K562 (cell line): ENCODE measurements at regions not wholly inside any gene's neighbourhood (a gene's known extent, or its start where the extent isn't known, plus 50 kb on each side); places are given as distances from the start of the nearest gene placed in this dataset.

Source experiments
- CBX5 ChIP-seq: IDR thresholded peaks from 2 replicates; pipeline ENCODE4 v1.6.1; 2014; ENCODE audit warnings: low read depth, borderline replicate concordance
- EGR1 ChIP-seq: fragments of 450-650 bp; conservative IDR thresholded peaks from 2 replicates; pipeline ENCODE4 v1.6.1; 2017; ENCODE audit warnings: mild to moderate bottlenecking
- EZH2 ChIP-seq: IDR thresholded peaks from 2 replicates; pipeline ENCODE4 v1.6.1; 2012; ENCODE audit warnings: low read depth, mild to moderate bottlenecking, inconsistent platforms, low read length, borderline replicate concordance
- HOXB6 ChIP-seq: fragments of 250-450 bp; sonication (Bioruptor Pico); IDR thresholded peaks from 2 replicates; pipeline ENCODE4 v1.5.1; 2022; ENCODE audit warnings: mild to moderate bottlenecking, borderline replicate concordance
- LCOR ChIP-seq: sonication (generic); formaldehyde crosslinking; IDR thresholded peaks from 2 replicates; pipeline ENCODE4 v1.8.0; 2022; ENCODE audit warnings: mild to moderate bottlenecking, missing genetic modification reagents
- PHF20 ChIP-seq: fragments of 450-650 bp; IDR thresholded peaks from 2 replicates; pipeline ENCODE4 v1.6.1; 2018; ENCODE audit not compliant: partially characterized antibody
- POLR2AphosphoS5 ChIP-seq: IDR thresholded peaks from 2 replicates; pipeline ENCODE4 v1.6.1; 2011; ENCODE audit warnings: mild to moderate bottlenecking, low read depth, low read length, moderate library complexity; ENCODE audit not compliant: control insufficient read depth, insufficient read depth
- RBBP5 ChIP-seq: fragments of 200-600 bp; sonication (generic); IDR thresholded peaks from 2 replicates; pipeline ENCODE4 v1.6.1; 2012; ENCODE audit warnings: borderline replicate concordance, mild to moderate bottlenecking, low read length, control low read depth, inconsistent platforms; ENCODE audit not compliant: insufficient read depth, poor library complexity, severe bottlenecking
- SLC30A9 ChIP-seq: fragments of 250-450 bp; sonication (Bioruptor Pico); IDR thresholded peaks from 2 replicates; pipeline ENCODE4 v1.8.0; 2022; ENCODE audit warnings: mild to moderate bottlenecking, moderate library complexity
- SMAD4 ChIP-seq: fragments of 250-450 bp; sonication (Bioruptor Pico); conservative IDR thresholded peaks from 2 replicates; pipeline ENCODE4 v1.8.0; 2021; ENCODE audit warnings: inconsistent platforms, mild to moderate bottlenecking, moderate library complexity
- SMARCA5 ChIP-seq: fragments of 450-650 bp; IDR thresholded peaks from 2 replicates; pipeline ENCODE4 v1.6.1; 2016
- SRSF3 ChIP-seq: fragments of 200-400 bp; formaldehyde crosslinking; IDR thresholded peaks from 2 replicates; pipeline ENCODE4 v1.6.1; 2016; ENCODE audit warnings: mild to moderate bottlenecking, low read length, moderate library complexity; ENCODE audit not compliant: insufficient read depth
- TBP ChIP-seq: optimal IDR thresholded peaks from 2 replicates; pipeline ENCODE3; 2011; ENCODE audit warnings: low read depth, low read length, improper control_type of control experiment
- ZFP1 ChIP-seq: fragments of 450-650 bp; formaldehyde crosslinking; IDR thresholded peaks from 2 replicates; pipeline ENCODE4 v1.4.0; 2020; ENCODE audit warnings: mild to moderate bottlenecking, mixed read lengths
- ZNF197 ChIP-seq: fragments of 200-800 bp; sonication (Bioruptor generic); IDR thresholded peaks from 2 replicates; pipeline ENCODE4 v1.6.1; 2016; ENCODE audit warnings: low read depth, missing genetic modification characterization, missing compliant biosample characterization
- ZNF217 ChIP-seq: sonication (generic); formaldehyde crosslinking; IDR thresholded peaks from 2 replicates; pipeline ENCODE4 v1.8.0; 2022; ENCODE audit warnings: mild to moderate bottlenecking, missing genetic modification reagents
- ZNF311 ChIP-seq: fragments of 250-450 bp; sonication (Bioruptor Pico); IDR thresholded peaks from 2 replicates; pipeline ENCODE4 v1.4.0; 2020; ENCODE audit warnings: mild to moderate bottlenecking, moderate library complexity
- ZNF507 ChIP-seq: conservative IDR thresholded peaks from 2 replicates; pipeline ENCODE4 v1.6.1; 2017; ENCODE audit warnings: missing genetic modification characterization, missing compliant biosample characterization
- TF ChIP-seq, protein P1 (sequence below): fragments of 250-450 bp; sonication (Bioruptor Pico); IDR thresholded peaks from 2 replicates; pipeline ENCODE4 v1.8.0; 2021; ENCODE audit warnings: moderate library complexity, mild to moderate bottlenecking, inconsistent platforms
- TF ChIP-seq, protein P2 (sequence below): sonication (generic); formaldehyde crosslinking; IDR thresholded peaks from 2 replicates; pipeline ENCODE4 v1.8.1; 2022; ENCODE audit warnings: missing genetic modification reagents
- TF ChIP-seq, protein P3 (sequence below): fragments of 450-650 bp; formaldehyde crosslinking; IDR thresholded peaks from 2 replicates; pipeline ENCODE4 v1.4.0; 2022; ENCODE audit warnings: missing genetic modification characterization
- TF ChIP-seq, protein P4 (sequence below): fragments of 450-650 bp; IDR thresholded peaks from 2 replicates; pipeline ENCODE4 v1.6.1; 2018; ENCODE audit not compliant: partially characterized antibody

GRCh38 chr3:138890555-138891187 is 55.9 kb upstream of the PIK3CB start (continued):
- TF ChIP-seq, protein P1, sequence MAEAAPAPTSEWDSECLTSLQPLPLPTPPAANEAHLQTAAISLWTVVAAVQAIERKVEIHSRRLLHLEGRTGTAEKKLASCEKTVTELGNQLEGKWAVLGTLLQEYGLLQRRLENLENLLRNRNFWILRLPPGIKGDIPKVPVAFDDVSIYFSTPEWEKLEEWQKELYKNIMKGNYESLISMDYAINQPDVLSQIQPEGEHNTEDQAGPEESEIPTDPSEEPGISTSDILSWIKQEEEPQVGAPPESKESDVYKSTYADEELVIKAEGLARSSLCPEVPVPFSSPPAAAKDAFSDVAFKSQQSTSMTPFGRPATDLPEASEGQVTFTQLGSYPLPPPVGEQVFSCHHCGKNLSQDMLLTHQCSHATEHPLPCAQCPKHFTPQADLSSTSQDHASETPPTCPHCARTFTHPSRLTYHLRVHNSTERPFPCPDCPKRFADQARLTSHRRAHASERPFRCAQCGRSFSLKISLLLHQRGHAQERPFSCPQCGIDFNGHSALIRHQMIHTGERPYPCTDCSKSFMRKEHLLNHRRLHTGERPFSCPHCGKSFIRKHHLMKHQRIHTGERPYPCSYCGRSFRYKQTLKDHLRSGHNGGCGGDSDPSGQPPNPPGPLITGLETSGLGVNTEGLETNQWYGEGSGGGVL (CRISPR knock-in tag), result no peak
- TF ChIP-seq ZNF197 (CRISPR knock-in tag), result 0 out of 2 replicates have a peak, but pooled peaks have one; percentile 29
- TF ChIP-seq, protein P2, sequence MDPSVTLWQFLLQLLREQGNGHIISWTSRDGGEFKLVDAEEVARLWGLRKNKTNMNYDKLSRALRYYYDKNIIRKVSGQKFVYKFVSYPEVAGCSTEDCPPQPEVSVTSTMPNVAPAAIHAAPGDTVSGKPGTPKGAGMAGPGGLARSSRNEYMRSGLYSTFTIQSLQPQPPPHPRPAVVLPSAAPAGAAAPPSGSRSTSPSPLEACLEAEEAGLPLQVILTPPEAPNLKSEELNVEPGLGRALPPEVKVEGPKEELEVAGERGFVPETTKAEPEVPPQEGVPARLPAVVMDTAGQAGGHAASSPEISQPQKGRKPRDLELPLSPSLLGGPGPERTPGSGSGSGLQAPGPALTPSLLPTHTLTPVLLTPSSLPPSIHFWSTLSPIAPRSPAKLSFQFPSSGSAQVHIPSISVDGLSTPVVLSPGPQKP (CRISPR knock-in tag), result no peak
- TF ChIP-seq EGR1, result no peak
- no peak for TF ChIP-seq RBBP5
- TF ChIP-seq SRSF3, result no peak
- no peak for TF ChIP-seq ZFP1 (CRISPR knock-in tag)
- peak; percentile 24; the same call in 1 of the 2 replicates for TF ChIP-seq SMARCA5
- TF ChIP-seq CBX5, result no peak
- TF ChIP-seq, protein P3, sequence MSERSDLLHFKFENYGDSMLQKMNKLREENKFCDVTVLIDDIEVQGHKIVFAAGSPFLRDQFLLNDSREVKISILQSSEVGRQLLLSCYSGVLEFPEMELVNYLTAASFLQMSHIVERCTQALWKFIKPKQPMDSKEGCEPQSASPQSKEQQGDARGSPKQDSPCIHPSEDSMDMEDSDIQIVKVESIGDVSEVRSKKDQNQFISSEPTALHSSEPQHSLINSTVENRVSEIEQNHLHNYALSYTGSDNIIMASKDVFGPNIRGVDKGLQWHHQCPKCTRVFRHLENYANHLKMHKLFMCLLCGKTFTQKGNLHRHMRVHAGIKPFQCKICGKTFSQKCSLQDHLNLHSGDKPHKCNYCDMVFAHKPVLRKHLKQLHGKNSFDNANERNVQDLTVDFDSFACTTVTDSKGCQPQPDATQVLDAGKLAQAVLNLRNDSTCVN, result no peak
- TF ChIP-seq ZNF311 (CRISPR knock-in tag), result peak; percentile 51; the same call in 1 of the 2 replicates
- 0 out of 2 replicates have a peak, but pooled peaks have one; percentile 8 for TF ChIP-seq LCOR (CRISPR knock-in tag)
- no peak for TF ChIP-seq POLR2AphosphoS5
- no peak for TF ChIP-seq EZH2
- no peak for TF ChIP-seq TBP
- no peak for TF ChIP-seq ZNF507 (tag)
- TF ChIP-seq, protein P4, sequence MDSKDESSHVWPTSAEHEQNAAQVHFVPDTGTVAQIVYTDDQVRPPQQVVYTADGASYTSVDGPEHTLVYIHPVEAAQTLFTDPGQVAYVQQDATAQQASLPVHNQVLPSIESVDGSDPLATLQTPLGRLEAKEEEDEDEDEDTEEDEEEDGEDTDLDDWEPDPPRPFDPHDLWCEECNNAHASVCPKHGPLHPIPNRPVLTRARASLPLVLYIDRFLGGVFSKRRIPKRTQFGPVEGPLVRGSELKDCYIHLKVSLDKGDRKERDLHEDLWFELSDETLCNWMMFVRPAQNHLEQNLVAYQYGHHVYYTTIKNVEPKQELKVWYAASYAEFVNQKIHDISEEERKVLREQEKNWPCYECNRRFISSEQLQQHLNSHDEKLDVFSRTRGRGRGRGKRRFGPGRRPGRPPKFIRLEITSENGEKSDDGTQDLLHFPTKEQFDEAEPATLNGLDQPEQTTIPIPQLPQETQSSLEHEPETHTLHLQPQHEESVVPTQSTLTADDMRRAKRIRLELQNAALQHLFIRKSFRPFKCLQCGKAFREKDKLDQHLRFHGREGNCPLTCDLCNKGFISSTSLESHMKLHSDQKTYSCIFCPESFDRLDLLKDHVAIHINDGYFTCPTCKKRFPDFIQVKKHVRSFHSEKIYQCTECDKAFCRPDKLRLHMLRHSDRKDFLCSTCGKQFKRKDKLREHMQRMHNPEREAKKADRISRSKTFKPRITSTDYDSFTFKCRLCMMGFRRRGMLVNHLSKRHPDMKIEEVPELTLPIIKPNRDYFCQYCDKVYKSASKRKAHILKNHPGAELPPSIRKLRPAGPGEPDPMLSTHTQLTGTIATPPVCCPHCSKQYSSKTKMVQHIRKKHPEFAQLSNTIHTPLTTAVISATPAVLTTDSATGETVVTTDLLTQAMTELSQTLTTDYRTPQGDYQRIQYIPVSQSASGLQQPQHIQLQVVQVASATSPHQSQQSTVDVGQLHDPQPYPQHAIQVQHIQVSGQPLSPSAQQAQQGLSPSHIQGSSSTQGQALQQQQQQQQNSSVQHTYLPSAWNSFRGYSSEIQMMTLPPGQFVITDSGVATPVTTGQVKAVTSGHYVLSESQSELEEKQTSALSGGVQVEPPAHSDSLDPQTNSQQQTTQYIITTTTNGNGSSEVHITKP, result no peak
- no peak for TF ChIP-seq ZNF217 (CRISPR knock-in tag)
- no peak for TF ChIP-seq HOXB6
- TF ChIP-seq PHF20, result no peak
- peak; percentile 38 for TF ChIP-seq SMAD4
- no peak for TF ChIP-seq SLC30A9
